Upper lobe of left lung (tissue), 6 donors: ENCODE measurements at regions not wholly inside any gene's neighbourhood (a gene's known extent, or its start where the extent isn't known, plus 50 kb on each side); places are given as distances from the start of the nearest gene placed in this dataset.

Source experiments
- ATAC-seq, 2 donors: fragments of 200-7000 bp; cut with Tn5 transposase; one replicate each; pipeline ENCODE4 v1.9.1; 2022; ENCODE audit warnings: mild to moderate bottlenecking in 2 of 2, moderate library complexity in 2 of 2; ENCODE audit not compliant: low FRiP score in 2 of 2
- DNase-seq, 2 donors: peaks; one replicate each; pipeline ENCODE4 v3.0.0-alpha.2; 2019 to 2020
- H3K27ac ChIP-seq, 4 donors: fragments of 200-600 bp; sonication (generic); one replicate each; pipeline ENCODE4 v1.5.1; 2016 to 2019
- H3K27me3 ChIP-seq, 4 donors: fragments of 200-600 bp; sonication (generic); one replicate each; pipeline ENCODE4 v1.5.1; 2017 to 2019
- H3K36me3 ChIP-seq, 4 donors: fragments of 200-600 bp; sonication (generic); one replicate each; pipeline ENCODE4 v1.5.1; 2016 to 2019
- H3K4me1 ChIP-seq, 4 donors: fragments of 200-600 bp; sonication (generic); one replicate each; pipeline ENCODE4 v1.5.1; 2018 to 2019
- H3K4me3 ChIP-seq, 4 donors: fragments of 200-600 bp; sonication (generic); one replicate each; pipeline ENCODE4 v1.5.1; 2017 to 2019; ENCODE audit warnings: mild to moderate bottlenecking in 2 of 4, moderate library complexity in 1 of 4
- H3K9me3 ChIP-seq, 4 donors: fragments of 200-600 bp; sonication (generic); one replicate each; pipeline ENCODE4 v1.5.1; 2018 to 2019
- CTCF ChIP-seq, 6 experiments: fragments of 450-650 bp in 4 of 6; fragments of 200-600 bp in 2 of 6; sonication (generic) in 2 of 6; IDR thresholded peaks; one replicate each; pipeline ENCODE4 v1.5.1; 2016 to 2019; ENCODE audit warnings: antibody characterized with exemption in 6 of 6
- EP300 ChIP-seq, 4 donors: sonication (generic); formaldehyde crosslinking; IDR thresholded peaks; one replicate each; pipeline ENCODE4 v1.5.1; 2017; ENCODE audit warnings: antibody characterized with exemption in 4 of 4, control low read depth in 2 of 4
- POLR2A ChIP-seq, 4 donors: fragments of 450-650 bp; IDR thresholded peaks; one replicate each; pipeline ENCODE4 v1.5.1; 2016 to 2017; ENCODE audit warnings: antibody characterized with exemption in 4 of 4, mild to moderate bottlenecking in 2 of 4
- POLR2AphosphoS5 ChIP-seq, 2 donors: sonication (generic); formaldehyde crosslinking; IDR thresholded peaks; one replicate each; pipeline ENCODE4 v1.5.1; 2017; ENCODE audit warnings: antibody characterized with exemption in 2 of 2
- WGBS, 2 donors: methylation state at CpG; one replicate each; pipeline ENCODE4 v1.1.5; 2017 to 2018; 5-methylcytosine and 5-hydroxymethylcytosine counted together
- donor health status: DM: no; HTN: no; CAD: no; lungs with moderate emphysema.
- donor health status: DM: no; HTN: yes; CAD: no; lungs with severe emphysema.

GRCh38 chr5:6085341-6085860, 292.9 kb downstream of the MED10 start:
- 76 to 83% methylated on average over 9 of the region's 9 CpGs for WGBS, 2 donors
- Histone ChIP-seq H3K4me1 (no peaks in the 10 kb centered on the region), H3K4me3 (no peak overlapping the region), H3K36me3 (no peaks in the 10 kb centered on the region), H3K27ac (no peak overlapping the region), H3K9me3 (no peaks in the 10 kb centered on the region), H3K27me3 (no peaks in the 10 kb centered on the region)
- TF ChIP-seq EP300 (IDR thresholded peaks at IDR 0.05) (no peak), POLR2AphosphoS5 (IDR thresholded peaks at IDR 0.05) (no peak), CTCF (IDR thresholded peaks at IDR 0.05) (no peak), POLR2A (IDR thresholded peaks at IDR 0.05) (no peak)
- DNase-seq (no peak), ATAC-seq (no peak)

- WGBS, 2 donors = 85 to 92% methylated on average over 2 of the region's 2 CpGs
- no peak for DNase-seq
- no peak for ATAC-seq
- TF ChIP-seq POLR2A (IDR thresholded peaks at IDR 0.05) (no peak), EP300 (IDR thresholded peaks at IDR 0.05) (no peak), POLR2AphosphoS5 (IDR thresholded peaks at IDR 0.05) (no peak), CTCF (IDR thresholded peaks at IDR 0.05) (no peak)
- no peak overlapping the region for H3K27ac ChIP-seq
- H3K4me1 ChIP-seq = no peaks in the 10 kb centered on the region
- no peak overlapping the region for H3K4me3 ChIP-seq
- no peaks in the 10 kb centered on the region for H3K36me3 ChIP-seq
- H3K9me3 ChIP-seq = no peaks in the 10 kb centered on the region
- no peaks in the 10 kb centered on the region for H3K27me3 ChIP-seq
Measured at GRCh38 chr5:6084836-6085235, 293.5 kb downstream of the MED10 start.

GRCh38 chr5:6084376-6084775, 294.0 kb downstream of the MED10 start:
- no peak overlapping the region for H3K27ac ChIP-seq
- TF ChIP-seq EP300 (IDR thresholded peaks at IDR 0.05) = no peak
- TF ChIP-seq POLR2A (IDR thresholded peaks at IDR 0.05) = no peak
- TF ChIP-seq CTCF (IDR thresholded peaks at IDR 0.05) = no peak
- TF ChIP-seq POLR2AphosphoS5 (IDR thresholded peaks at IDR 0.05) = no peak
- no peaks in the 10 kb centered on the region for H3K9me3 ChIP-seq
- H3K4me3 ChIP-seq = no peak overlapping the region
- ATAC-seq (no peak), DNase-seq (no peak)
- no peaks in the 10 kb centered on the region for H3K36me3 ChIP-seq
- WGBS, 2 donors = 77 to 81% methylated on average over 8 of the region's 8 CpGs
- H3K27me3 ChIP-seq = no peaks in the 10 kb centered on the region
- no peaks in the 10 kb centered on the region for H3K4me1 ChIP-seq

GRCh38 chr5:6083311-6083978, 294.9 kb downstream of the MED10 start:
- 56 to 64% methylated on average over 11 of the region's 11 CpGs for WGBS, 2 donors
- peak in 1 of 2 donors; percentile 37 for DNase-seq

More at GRCh38 chr5:6083311-6083978, 294.9 kb downstream of the MED10 start:
- no peak overlapping the region for H3K27ac ChIP-seq
- no peaks in the 10 kb centered on the region for H3K27me3 ChIP-seq
- TF ChIP-seq POLR2A (IDR thresholded peaks at IDR 0.05) = no peak
- TF ChIP-seq EP300 (IDR thresholded peaks at IDR 0.05) = no peak
- no peak for TF ChIP-seq POLR2AphosphoS5 (IDR thresholded peaks at IDR 0.05)
- no peak for TF ChIP-seq CTCF (IDR thresholded peaks at IDR 0.05)
- H3K4me1 ChIP-seq = no peaks in the 10 kb centered on the region
- H3K36me3 ChIP-seq = no peaks in the 10 kb centered on the region
- no peak for ATAC-seq
- no peak overlapping the region for H3K4me3 ChIP-seq
- no peaks in the 10 kb centered on the region for H3K9me3 ChIP-seq
